NB4 (cell line): ENCODE measurements at regions not wholly inside any gene's neighbourhood (a gene's known extent, or its start where the extent isn't known, plus 50 kb on each side); places are given as distances from the start of the nearest gene placed in this dataset.

Experiments used
- DNase-seq: peaks from one replicate; pipeline ENCODE4 v3.0.0; 2010; ENCODE audit warnings: low read depth
- H3K4me3 ChIP-seq: one replicate; pipeline ENCODE4 v1.5.1; 2011; ENCODE audit warnings: mild to moderate bottlenecking, low read depth, low read length, moderate library complexity
- MYC ChIP-seq: IDR thresholded peaks from 2 replicates; pipeline ENCODE4 v1.6.1; 2011; ENCODE audit warnings: low read depth, low read length
- POLR2A ChIP-seq: IDR thresholded peaks from 2 replicates; pipeline ENCODE4 v1.6.1; 2011; ENCODE audit warnings: mild to moderate bottlenecking; ENCODE audit not compliant: insufficient read length; ENCODE audit errors: extremely low read depth
- TF ChIP-seq, protein P1 (sequence below): IDR thresholded peaks from one replicate; pipeline ENCODE4 v1.5.1; 2012; ENCODE audit warnings: low read depth, low read length
- TF ChIP-seq, protein P2 (sequence below): IDR thresholded peaks from 2 replicates; pipeline ENCODE4 v1.6.1; 2011; ENCODE audit warnings: low read depth, low read length

DNA sequence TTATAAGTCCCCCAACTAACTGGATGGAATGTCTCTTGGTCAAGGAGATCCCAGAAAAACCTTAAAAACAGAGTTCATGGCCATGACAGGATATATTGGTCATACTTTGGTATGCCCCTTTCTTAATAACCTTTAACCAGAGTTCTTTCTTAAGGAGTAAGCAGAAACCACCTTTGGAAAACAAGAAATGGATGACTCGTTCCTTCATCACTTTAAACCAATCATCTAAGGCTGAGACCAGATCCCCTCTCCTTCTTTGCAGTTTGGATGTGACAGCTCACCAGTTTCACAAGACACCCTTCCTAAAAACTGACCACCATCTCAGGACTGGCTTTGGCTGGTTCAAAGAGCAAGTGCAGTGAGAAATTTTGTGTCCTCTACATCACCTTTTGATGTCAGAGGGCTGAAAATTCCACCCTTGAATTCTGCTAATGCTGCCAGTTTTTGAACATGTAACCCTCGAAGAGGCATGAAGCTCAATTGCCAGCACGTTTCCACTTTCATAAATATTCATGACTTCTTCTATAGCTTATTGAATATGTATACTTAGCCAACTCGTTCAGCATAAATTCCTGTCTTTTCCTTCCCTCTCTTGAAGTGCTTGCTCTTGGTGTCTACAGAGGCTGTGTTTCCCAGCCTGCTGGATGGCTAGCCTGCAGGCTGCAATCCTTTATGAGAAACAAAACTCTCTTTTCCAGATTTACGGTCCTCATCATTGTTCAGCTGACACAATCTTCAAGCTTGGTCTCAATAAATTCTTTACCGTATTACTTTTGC, 1323.5 kb upstream of the TMEFF2 start:
- no peak overlapping the region for H3K4me3 ChIP-seq
- DNase-seq = no peak
- TF ChIP-seq MYC = no peak
- TF ChIP-seq, protein P1, sequence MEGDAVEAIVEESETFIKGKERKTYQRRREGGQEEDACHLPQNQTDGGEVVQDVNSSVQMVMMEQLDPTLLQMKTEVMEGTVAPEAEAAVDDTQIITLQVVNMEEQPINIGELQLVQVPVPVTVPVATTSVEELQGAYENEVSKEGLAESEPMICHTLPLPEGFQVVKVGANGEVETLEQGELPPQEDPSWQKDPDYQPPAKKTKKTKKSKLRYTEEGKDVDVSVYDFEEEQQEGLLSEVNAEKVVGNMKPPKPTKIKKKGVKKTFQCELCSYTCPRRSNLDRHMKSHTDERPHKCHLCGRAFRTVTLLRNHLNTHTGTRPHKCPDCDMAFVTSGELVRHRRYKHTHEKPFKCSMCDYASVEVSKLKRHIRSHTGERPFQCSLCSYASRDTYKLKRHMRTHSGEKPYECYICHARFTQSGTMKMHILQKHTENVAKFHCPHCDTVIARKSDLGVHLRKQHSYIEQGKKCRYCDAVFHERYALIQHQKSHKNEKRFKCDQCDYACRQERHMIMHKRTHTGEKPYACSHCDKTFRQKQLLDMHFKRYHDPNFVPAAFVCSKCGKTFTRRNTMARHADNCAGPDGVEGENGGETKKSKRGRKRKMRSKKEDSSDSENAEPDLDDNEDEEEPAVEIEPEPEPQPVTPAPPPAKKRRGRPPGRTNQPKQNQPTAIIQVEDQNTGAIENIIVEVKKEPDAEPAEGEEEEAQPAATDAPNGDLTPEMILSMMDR = no peak
- no peak for TF ChIP-seq POLR2A
- TF ChIP-seq, protein P2, sequence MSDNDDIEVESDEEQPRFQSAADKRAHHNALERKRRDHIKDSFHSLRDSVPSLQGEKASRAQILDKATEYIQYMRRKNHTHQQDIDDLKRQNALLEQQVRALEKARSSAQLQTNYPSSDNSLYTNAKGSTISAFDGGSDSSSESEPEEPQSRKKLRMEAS = no peak

DNA sequence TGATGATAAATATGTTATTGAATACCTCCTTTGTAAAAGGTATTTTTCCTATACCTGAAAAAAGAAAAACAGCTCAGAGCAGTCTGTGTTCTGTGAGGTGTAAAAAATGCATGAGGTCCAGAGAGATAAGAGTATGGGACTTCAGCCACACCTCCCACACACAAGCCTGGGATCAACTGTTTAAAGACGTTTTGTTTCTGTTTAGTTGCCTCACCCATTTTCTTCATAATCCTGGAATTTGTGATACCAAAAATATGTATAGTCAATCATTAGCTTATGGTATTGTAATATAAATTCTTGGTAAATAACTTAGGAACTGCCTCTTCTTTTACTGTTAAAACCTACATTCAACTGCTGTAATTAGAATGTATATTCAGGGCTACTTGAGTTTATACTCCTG, 1322.9 kb upstream of the TMEFF2 start:
- DNase-seq = no peak
- no peak overlapping the region for H3K4me3 ChIP-seq
- TF ChIP-seq MYC (no peak), POLR2A (no peak)
- TF ChIP-seq, protein P2 = no peak
- TF ChIP-seq, protein P1 = no peak

DNA sequence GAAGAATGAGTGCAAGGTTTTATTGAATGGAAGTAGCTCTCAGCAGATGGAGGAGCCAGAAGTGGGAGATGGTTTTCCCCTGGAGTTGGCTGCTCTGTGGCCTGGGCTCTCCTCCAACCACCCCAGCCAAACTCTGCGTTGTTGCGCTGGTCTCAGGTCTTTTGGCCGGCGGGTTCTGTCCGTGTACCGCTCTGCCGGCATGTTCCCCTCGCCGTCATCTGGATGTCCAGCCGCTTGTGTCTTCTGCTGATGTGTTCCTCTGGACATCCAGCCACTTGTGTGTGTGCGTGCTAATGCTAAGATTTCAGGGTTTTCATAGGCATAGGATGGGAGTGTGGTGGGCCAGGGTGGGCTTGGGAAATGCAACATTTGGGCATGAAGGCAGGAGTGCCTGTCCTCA, 1311.3 kb upstream of the TMEFF2 start:
- DNase-seq = no peak
- no peak for TF ChIP-seq POLR2A
- TF ChIP-seq, protein P2 = no peak
- TF ChIP-seq, protein P1 = no peak
- no peak for TF ChIP-seq MYC
- H3K4me3 ChIP-seq = no peak overlapping the region

DNA sequence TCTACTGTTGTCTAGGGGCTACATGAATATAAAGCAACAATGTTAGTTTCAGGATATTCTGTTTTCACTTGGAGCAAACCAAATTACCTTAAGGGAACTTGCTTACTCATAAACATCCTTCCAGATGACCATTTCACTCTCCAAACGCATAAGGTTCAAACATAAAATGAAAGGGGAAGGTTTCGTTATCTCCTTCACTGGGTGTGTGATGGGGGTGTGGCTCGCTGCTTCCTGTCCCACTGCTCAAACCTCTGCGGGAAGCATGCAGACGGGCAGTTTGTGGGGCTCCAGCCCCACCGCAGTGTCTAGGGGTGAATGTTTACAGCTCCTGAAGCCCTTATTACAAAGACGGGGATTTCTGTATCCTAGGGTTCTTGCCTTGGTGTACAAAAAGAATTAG, 1310.9 kb upstream of the TMEFF2 start:
- no peak for TF ChIP-seq MYC
- TF ChIP-seq, protein P1 = no peak
- DNase-seq = no peak
- no peak overlapping the region for H3K4me3 ChIP-seq

DNA sequence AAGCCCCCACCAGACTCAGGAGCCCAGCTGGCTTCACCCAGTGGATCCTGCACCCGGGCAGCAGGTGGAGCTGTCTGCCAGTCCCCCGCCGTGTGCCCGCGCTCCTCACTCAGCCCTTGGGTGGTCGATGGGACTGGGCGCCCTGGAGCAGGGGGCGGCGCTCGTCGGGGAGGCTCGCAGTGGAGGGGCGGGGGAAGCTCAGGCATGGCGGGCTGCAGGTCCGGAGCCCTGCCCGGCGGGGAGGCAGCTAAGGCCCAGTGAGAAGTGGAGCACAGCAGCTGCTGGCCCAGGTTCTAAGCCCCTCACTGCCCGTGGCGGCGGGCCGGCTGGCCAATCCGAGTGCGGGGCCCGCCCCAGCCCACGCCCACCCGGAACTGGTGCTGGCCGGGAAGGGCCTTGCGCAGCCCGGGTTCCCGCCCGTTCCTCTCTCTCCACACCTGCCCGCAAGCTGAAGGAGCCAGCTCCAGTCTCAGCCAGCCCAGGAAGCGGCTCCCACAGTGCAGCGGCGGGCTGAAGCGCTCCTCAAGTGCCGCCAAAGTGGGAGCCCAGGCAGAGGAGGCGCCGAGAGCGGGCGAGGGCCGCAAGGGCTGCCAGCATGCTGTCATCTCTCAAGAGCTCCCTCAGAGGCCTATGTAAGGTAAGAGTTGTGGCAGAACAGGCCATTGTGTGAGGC, 1307.8 kb upstream of the TMEFF2 start:
- TF ChIP-seq MYC (no peak), POLR2A (no peak)
- TF ChIP-seq, protein P2 = no peak
- TF ChIP-seq, protein P1 = no peak
- no peak for DNase-seq
- H3K4me3 ChIP-seq = no peak overlapping the region
